Endothelial cell (in vitro differentiated cells): ENCODE measurements at regions not wholly inside any gene's neighbourhood (a gene's known extent, or its start where the extent isn't known, plus 50 kb on each side); places are given as distances from the start of the nearest gene placed in this dataset.
"Not testable (repeated sequence)": the region's sequence is repeated elsewhere in the genome, so short reads cannot be mapped to it uniquely, and the experiment has no call there.

Source experiments
- DNase-seq: peaks from one replicate; pipeline ENCODE4 v3.0.0; 2021; ENCODE audit warnings: low spot score
- H3K27ac Mint-ChIP-seq: one replicate; pipeline ENCODE4 v1.8.0; 2021; ENCODE audit warnings: mixed read lengths, inconsistent platforms; ENCODE audit not compliant: unreplicated experiment
- H3K27me3 Mint-ChIP-seq: one replicate; pipeline ENCODE4 v1.8.0; 2021; ENCODE audit warnings: mild to moderate bottlenecking, moderate library complexity, mixed read lengths, inconsistent platforms; ENCODE audit not compliant: unreplicated experiment
- H3K36me3 Mint-ChIP-seq: one replicate; pipeline ENCODE4 v1.8.0; 2021; ENCODE audit warnings: mild to moderate bottlenecking, low read depth, mixed read lengths, inconsistent platforms; ENCODE audit not compliant: unreplicated experiment
- H3K4me1 Mint-ChIP-seq: one replicate; pipeline ENCODE4 v1.8.0; 2021; ENCODE audit warnings: mild to moderate bottlenecking, mixed read lengths, inconsistent platforms; ENCODE audit not compliant: unreplicated experiment
- H3K4me3 Mint-ChIP-seq: one replicate; pipeline ENCODE4 v1.8.0; 2021; ENCODE audit warnings: mild to moderate bottlenecking, mixed read lengths, inconsistent platforms; ENCODE audit not compliant: unreplicated experiment
- H3K9me3 Mint-ChIP-seq: one replicate; pipeline ENCODE4 v1.8.0; 2021; ENCODE audit warnings: mixed read lengths, inconsistent platforms; ENCODE audit not compliant: unreplicated experiment
- TF ChIP-seq, protein P1 (sequence below): fragments of 200-600 bp; sonication (generic); IDR thresholded peaks from one replicate; pipeline ENCODE4 v1.5.0; 2021; ENCODE audit warnings: antibody characterized with exemption; ENCODE audit not compliant: unreplicated experiment

DNA sequence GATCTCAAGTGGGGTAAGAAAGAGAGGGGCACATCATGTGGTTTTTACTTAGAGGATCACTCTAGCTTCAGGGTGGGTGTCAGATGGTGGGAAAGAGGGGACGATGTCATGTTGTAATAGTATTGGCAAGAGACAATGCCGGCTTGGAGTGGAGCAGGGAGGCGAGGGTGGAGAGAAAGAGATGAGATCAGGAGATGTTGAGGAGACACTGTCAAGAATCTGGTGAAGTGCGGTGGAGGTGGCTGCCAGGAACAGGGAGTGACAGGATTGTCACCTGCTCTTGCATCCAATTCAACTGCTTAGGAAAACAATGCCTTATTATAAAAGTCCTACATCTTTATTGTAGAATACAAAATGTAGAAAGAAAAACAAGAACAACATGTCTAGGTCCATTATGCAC, 63.0 kb upstream of the MKI67 start:
- H3K36me3 Mint-ChIP-seq: no peaks in the 10 kb centered on the region
- DNase-seq: no peak
- peaks cover 14% of the 10 kb centered on the region for H3K4me1 Mint-ChIP-seq
- no peak overlapping the region for H3K27ac Mint-ChIP-seq
- no peaks in the 10 kb centered on the region for H3K9me3 Mint-ChIP-seq
- H3K4me3 Mint-ChIP-seq: no peak overlapping the region
- peaks cover 7% of the 10 kb centered on the region for H3K27me3 Mint-ChIP-seq
- TF ChIP-seq, protein P1, sequence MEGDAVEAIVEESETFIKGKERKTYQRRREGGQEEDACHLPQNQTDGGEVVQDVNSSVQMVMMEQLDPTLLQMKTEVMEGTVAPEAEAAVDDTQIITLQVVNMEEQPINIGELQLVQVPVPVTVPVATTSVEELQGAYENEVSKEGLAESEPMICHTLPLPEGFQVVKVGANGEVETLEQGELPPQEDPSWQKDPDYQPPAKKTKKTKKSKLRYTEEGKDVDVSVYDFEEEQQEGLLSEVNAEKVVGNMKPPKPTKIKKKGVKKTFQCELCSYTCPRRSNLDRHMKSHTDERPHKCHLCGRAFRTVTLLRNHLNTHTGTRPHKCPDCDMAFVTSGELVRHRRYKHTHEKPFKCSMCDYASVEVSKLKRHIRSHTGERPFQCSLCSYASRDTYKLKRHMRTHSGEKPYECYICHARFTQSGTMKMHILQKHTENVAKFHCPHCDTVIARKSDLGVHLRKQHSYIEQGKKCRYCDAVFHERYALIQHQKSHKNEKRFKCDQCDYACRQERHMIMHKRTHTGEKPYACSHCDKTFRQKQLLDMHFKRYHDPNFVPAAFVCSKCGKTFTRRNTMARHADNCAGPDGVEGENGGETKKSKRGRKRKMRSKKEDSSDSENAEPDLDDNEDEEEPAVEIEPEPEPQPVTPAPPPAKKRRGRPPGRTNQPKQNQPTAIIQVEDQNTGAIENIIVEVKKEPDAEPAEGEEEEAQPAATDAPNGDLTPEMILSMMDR: no peak

DNA sequence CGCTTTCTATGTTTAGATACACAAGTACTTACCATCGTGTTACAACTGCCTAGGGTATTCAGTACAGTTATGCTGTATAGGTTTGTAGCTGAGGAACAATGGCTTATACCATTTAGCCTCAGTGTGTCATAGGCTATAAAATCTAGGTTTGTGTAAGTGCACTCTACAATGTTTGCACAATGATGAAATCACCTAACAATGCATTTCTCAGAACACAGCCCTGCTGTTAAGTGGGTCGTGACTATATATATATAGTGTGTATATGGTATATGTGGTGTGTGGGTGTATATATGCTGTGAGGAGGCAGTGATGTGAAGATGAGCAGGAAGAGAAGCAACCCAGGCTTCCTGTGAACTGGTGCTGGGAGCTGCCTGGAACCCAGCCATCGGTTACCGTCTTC, 65.6 kb upstream of the MKI67 start:
- DNase-seq: no peak
- peaks cover 6% of the 10 kb centered on the region for H3K27me3 Mint-ChIP-seq
- H3K4me1 Mint-ChIP-seq: peaks cover 22% of the 10 kb centered on the region
- no peaks in the 10 kb centered on the region for H3K9me3 Mint-ChIP-seq
- H3K4me3 Mint-ChIP-seq: no peak overlapping the region
- H3K36me3 Mint-ChIP-seq: no peaks in the 10 kb centered on the region
- TF ChIP-seq, protein P1: no peak
- no peak overlapping the region for H3K27ac Mint-ChIP-seq

DNA sequence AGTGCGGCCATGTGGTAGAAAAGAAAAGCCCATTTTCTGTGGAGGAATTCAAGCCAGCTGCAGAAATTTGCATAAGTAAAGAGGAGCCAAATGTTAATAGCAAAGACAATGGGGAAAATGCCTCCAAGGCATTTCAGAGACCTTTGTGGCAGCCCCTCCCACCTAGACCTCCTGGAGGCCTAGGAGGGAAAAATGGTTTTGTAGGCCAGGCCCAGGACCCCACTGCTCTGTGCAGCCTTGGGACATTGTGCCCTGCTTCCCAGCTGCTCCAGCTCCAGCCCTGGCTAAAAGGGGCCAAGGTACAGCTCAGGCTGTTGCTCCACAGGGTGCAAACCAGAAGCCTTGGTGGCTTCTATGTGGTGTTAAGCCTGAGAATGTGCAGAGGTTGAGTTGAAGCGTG, 75.6 kb upstream of the MKI67 start:
- Mint-ChIP-seq H3K4me1 (peaks cover 24% of the 10 kb centered on the region), H3K9me3 (peaks cover 15% of the 10 kb centered on the region), H3K36me3 (peaks cover 22% of the 10 kb centered on the region)
- H3K27me3 Mint-ChIP-seq, H3K27ac Mint-ChIP-seq, H3K4me3 Mint-ChIP-seq, DNase-seq: not testable (repeated sequence)

DNA sequence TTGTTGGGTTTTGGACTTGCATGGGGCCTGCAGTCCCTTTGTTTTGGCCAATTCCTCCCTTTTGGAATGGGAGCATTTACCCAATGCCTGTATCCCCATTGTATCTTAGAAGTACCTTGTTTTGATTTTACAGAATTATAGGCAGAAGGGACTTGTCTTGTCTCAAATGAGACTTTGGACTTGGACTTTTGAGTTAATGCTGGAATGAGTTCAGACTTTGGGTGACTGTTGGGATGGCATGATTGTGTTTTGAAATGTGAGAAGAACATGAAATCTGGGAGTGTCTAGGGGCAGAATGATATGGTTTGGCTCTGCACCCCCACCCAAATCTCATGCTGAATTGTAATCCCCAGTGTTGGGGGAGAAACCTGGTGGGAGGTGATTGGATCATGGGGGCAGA, 76.8 kb upstream of the MKI67 start:
- Mint-ChIP-seq H3K4me1 (peaks cover 29% of the 10 kb centered on the region), H3K9me3 (peaks cover 15% of the 10 kb centered on the region), H3K27me3 (no peaks in the 10 kb centered on the region), H3K4me3 (no peak overlapping the region), H3K27ac (no peak overlapping the region), H3K36me3 (peaks cover 22% of the 10 kb centered on the region)
- no peak for DNase-seq
- TF ChIP-seq, protein P1: no peak

DNA sequence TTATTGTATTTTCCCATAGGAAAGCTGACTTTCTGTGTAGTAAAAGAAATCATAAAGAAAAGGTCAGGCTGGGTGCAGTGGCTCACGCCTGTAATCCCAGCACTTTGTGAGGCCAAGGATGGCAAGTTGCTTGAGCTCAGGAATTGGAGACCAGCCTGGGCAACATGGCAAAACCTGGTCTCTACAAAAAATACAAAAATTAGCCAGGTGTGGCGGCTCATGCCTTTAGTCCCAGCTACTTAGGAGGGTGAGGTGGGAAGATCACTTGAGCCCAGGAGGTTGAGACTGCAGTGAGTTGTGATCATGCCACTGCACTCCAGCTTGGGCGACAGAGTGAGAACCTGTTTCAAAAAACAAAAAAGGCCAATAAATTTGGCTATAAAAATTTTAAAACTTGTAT, 79.4 kb upstream of the MKI67 start:
- not testable (repeated sequence) for H3K27ac Mint-ChIP-seq, H3K4me3 Mint-ChIP-seq, DNase-seq, H3K27me3 Mint-ChIP-seq
- peaks cover 15% of the 10 kb centered on the region for H3K9me3 Mint-ChIP-seq
- peaks cover 22% of the 10 kb centered on the region for H3K36me3 Mint-ChIP-seq
- H3K4me1 Mint-ChIP-seq: peaks cover 26% of the 10 kb centered on the region

DNA sequence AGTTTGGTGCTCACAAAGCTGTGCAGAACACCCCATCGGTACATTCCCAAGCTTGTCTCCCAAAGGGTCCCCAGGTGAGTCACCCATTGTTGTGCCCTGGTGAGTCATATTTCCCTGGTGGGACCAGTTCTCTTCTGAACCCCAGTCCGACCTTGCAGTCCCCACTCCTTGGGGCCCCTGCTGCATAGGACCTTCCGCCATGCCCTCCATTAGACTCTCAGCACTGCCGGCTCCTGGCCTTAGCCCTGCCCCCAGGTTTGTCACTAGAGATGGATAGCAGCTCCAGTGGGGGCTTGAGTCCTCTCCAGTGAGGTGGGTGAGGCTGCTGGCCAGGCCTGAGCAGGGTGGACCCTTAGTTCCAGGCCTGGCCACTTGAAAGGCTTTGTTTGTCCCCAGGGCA, 80.5 kb upstream of the MKI67 start:
- DNase-seq: no peak
- no peak overlapping the region for H3K27ac Mint-ChIP-seq
- TF ChIP-seq, protein P1: no peak
- peaks cover 12% of the 10 kb centered on the region for H3K36me3 Mint-ChIP-seq
- H3K4me1 Mint-ChIP-seq: peaks cover 24% of the 10 kb centered on the region
- peaks cover 4% of the 10 kb centered on the region for H3K27me3 Mint-ChIP-seq
- H3K9me3 Mint-ChIP-seq: peaks cover 10% of the 10 kb centered on the region
- no peak overlapping the region for H3K4me3 Mint-ChIP-seq
